ENCODE measurements at regions not wholly inside any gene's neighbourhood (a gene's known extent, or its start where the extent isn't known, plus 50 kb on each side); places are given as distances from the start of the nearest gene placed in this dataset.

DNA sequence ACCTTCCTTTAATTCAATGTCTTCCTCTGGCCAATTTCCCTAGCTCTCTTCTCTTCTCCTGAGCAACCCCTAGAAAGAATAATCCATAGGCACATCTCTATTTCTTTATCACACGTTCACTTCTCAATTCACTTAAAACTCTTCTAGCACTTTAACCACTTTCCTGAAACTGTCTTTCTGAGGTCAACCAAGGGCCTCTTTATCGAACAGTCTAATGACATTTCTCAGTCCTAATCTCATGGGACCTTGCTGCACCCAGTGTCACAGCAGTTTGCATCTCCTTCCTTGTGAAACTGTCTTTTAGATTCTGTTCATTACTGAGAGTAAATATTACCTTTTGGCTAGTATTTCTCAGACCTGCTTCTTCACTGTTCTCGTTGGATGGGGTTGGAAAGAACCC lies 285.3 kb upstream of the RASGEF1B start:
- TF ChIP-seq, protein P1, sequence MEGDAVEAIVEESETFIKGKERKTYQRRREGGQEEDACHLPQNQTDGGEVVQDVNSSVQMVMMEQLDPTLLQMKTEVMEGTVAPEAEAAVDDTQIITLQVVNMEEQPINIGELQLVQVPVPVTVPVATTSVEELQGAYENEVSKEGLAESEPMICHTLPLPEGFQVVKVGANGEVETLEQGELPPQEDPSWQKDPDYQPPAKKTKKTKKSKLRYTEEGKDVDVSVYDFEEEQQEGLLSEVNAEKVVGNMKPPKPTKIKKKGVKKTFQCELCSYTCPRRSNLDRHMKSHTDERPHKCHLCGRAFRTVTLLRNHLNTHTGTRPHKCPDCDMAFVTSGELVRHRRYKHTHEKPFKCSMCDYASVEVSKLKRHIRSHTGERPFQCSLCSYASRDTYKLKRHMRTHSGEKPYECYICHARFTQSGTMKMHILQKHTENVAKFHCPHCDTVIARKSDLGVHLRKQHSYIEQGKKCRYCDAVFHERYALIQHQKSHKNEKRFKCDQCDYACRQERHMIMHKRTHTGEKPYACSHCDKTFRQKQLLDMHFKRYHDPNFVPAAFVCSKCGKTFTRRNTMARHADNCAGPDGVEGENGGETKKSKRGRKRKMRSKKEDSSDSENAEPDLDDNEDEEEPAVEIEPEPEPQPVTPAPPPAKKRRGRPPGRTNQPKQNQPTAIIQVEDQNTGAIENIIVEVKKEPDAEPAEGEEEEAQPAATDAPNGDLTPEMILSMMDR (IDR thresholded peaks at IDR 0.05): no peak
- no peak for DNase-seq (ENCODE audit: low spot score)
- Histone ChIP-seq H3K27ac (no peak overlapping the region), H3K27me3 (no peaks in the 10 kb centered on the region), H3K36me3 (no peaks in the 10 kb centered on the region), H3K4me1 (no peaks in the 10 kb centered on the region), H3K4me3 (no peak overlapping the region), H3K9me3 (no peaks in the 10 kb centered on the region)

DNA sequence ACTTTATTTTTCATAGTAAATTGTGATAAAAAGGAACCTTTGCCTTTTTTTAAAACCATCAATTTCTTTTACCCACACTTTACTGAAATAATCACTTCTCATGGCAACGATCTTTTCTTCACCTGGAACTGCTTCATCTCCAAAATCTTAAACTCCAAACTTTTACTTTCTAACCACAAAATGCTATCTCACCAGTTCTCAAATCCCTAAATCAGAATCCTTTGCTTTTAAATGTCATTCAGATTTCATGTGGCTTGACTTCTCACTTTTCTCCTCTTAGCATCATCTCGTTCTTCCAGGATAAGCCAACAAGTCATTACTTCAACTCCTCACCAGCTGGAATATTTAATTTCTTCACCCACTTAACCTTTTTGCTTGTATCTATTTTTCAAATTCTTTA lies 284.3 kb upstream of the RASGEF1B start:
- H3K27me3 ChIP-seq: no peaks in the 10 kb centered on the region
- no peak overlapping the region for H3K4me3 ChIP-seq
- DNase-seq (ENCODE audit: low spot score): no peak
- H3K9me3 ChIP-seq: no peaks in the 10 kb centered on the region
- no peaks in the 10 kb centered on the region for H3K36me3 ChIP-seq
- no peak overlapping the region for H3K27ac ChIP-seq
- H3K4me1 ChIP-seq: no peaks in the 10 kb centered on the region
- TF ChIP-seq, protein P1 (IDR thresholded peaks at IDR 0.05): no peak

DNA sequence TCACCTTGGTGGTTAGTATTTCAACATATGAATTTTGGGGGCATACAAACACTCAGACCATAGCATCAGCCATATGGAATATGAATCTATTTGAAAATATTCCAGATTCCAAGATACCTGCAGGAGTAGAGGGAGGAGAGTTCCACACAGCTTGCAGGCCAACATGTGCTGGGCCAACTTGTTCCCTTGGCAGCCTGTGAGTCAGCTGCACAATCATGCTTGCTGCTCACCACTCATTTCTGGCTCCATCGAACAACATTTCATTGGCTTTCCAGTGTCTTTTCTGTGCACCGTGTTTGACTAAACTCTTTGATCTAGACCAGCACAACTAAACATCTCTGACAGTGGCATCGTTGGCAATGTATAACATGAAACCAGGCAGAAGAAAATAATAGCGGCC lies 282.5 kb upstream of the RASGEF1B start:
- no peak overlapping the region for H3K4me3 ChIP-seq
- no peak for DNase-seq (ENCODE audit: low spot score)
- H3K27me3 ChIP-seq: no peaks in the 10 kb centered on the region
- no peaks in the 10 kb centered on the region for H3K9me3 ChIP-seq
- no peaks in the 10 kb centered on the region for H3K4me1 ChIP-seq
- TF ChIP-seq, protein P1 (IDR thresholded peaks at IDR 0.05): no peak
- H3K36me3 ChIP-seq: no peaks in the 10 kb centered on the region
- no peak overlapping the region for H3K27ac ChIP-seq

DNA sequence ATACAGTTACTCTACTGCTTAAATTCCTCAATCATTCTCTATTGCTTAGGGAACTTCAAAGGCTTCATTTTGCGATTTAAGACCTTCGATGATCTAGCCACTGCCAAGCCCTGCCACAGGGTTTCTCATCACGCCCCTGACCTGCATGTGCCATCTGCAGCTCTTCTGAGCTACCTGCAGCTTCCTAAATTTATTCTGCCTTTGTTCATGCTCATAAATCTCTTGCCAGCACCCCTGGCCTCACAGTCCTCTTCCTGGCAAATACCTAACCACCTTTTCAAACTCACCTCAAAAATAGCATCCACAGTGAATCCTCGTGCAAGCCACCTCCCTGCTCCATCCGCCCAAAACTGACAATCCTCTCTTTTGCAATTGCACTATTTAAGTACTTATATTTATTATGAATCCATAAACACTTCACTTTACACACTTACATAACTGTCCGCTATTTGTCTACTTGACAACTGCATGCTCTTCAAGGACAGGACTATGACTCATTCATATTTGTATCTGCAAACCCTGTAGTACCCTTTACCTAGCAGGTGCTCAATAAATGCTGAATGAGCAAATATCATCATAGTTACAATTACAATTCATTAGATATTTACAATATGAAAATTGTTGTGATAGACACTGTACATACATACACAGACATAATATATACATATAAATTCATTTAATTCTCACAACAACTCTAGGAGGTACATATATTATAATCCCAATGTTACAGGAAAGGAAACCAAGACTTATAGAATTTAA lies 280.0 kb upstream of the RASGEF1B start:
- H3K27ac ChIP-seq: no peak overlapping the region
- no peaks in the 10 kb centered on the region for H3K4me1 ChIP-seq
- TF ChIP-seq, protein P1 (IDR thresholded peaks at IDR 0.05): no peak

DNA sequence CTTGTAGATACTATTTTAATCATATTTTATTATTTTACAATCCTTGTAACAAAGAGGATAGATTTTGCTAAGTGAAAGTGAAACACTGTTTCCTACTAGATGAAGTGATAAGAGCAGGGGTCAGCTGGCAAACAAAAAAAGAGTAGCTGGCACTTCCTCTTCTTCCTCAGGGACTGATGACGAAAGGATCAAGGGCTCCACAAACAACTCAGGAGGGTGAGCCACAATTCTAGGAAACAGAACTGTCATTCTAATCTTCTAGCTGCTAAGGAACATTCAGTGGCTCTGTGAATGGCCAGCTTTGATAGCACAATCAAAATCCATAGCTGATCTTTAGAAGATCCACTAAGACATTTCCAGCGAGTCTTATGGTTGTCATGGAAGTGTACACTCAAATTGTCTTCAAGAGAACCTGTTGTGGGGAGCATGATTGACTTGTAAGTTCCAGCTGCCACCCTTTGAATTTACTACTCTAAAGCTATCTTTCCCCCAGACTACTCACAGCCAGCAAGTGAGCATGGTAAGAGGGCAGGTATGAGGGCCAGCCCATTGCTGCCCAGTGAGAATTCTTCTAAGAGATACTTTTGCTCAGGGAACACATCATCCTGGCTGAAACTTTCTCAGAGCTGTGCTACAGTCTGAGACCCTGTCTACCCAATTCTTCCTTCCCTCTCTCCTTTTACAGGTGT lies 275.7 kb upstream of the RASGEF1B start:
- TF ChIP-seq, protein P1 (IDR thresholded peaks at IDR 0.05): no peak
- Histone ChIP-seq H3K4me1 (no peaks in the 10 kb centered on the region), H3K27ac (no peak overlapping the region), H3K27me3 (no peaks in the 10 kb centered on the region), H3K4me3 (no peak overlapping the region), H3K36me3 (no peaks in the 10 kb centered on the region), H3K9me3 (peaks cover 0 to 6% of the 10 kb centered on the region in 2 donors)
- no peak for DNase-seq (ENCODE audit: low spot score)

More for the DNA sequence above, 280.0 kb upstream of the RASGEF1B start:
- H3K27me3 ChIP-seq: no peaks in the 10 kb centered on the region
- no peak for DNase-seq (ENCODE audit: low spot score)
- no peaks in the 10 kb centered on the region for H3K36me3 ChIP-seq
- peaks cover 0 to 6% of the 10 kb centered on the region in 2 donors for H3K9me3 ChIP-seq
- no peak overlapping the region for H3K4me3 ChIP-seq
